Mucosa of descending colon (tissue), 3 donors: ENCODE measurements at regions not wholly inside any gene's neighbourhood (a gene's known extent, or its start where the extent isn't known, plus 50 kb on each side); places are given as distances from the start of the nearest gene placed in this dataset.

Source experiments
- ATAC-seq: fragments of 200-7000 bp; cut with Tn5 transposase; one replicate; pipeline ENCODE4 v1.9.1; 2020; ENCODE audit warnings: mild to moderate bottlenecking, moderate library complexity
- DNase-seq, 3 donors: peaks; one replicate each; pipeline ENCODE4 v3.0.0-alpha.2; 2020
- H3K36me3 ChIP-seq: fragments of 200-600 bp; one replicate; pipeline ENCODE4 v1.8.0; 2021; ENCODE audit warnings: low read depth, mild to moderate bottlenecking
- H3K4me1 ChIP-seq: fragments of 200-600 bp; one replicate; pipeline ENCODE4 v1.8.0; 2021; ENCODE audit warnings: low read depth, mild to moderate bottlenecking
- H3K4me3 ChIP-seq: fragments of 200-600 bp; one replicate; pipeline ENCODE4 v1.8.0; 2021; ENCODE audit warnings: mild to moderate bottlenecking
- H3K9me3 ChIP-seq: fragments of 200-600 bp; one replicate; pipeline ENCODE4 v1.8.0; 2021; ENCODE audit warnings: mild to moderate bottlenecking
- intact Hi-C, 2 donors: fragments of 100-400 bp; cut with DNase I in 1 of 2; cut with micrococcal nuclease in 1 of 2; formaldehyde crosslinking; loops; one replicate each; pipeline versions ENCODE4 v1.11.0 to v1.11.1; 2022; cut with DNase I, micrococcal nuclease
- TF ChIP-seq, protein P1 (sequence below): fragments of 200-600 bp; IDR thresholded peaks from one replicate; pipeline ENCODE4 v1.8.0; 2022; ENCODE audit warnings: antibody characterized with exemption, mild to moderate bottlenecking
- donor health status: DM: no; HTN: no; CAD: no; lungs with moderate emphysema.
- donor health status: DM: no; HTN: no; CAD: no.
- donor health status: DM: no; HTN: yes; CAD: no.

DNA sequence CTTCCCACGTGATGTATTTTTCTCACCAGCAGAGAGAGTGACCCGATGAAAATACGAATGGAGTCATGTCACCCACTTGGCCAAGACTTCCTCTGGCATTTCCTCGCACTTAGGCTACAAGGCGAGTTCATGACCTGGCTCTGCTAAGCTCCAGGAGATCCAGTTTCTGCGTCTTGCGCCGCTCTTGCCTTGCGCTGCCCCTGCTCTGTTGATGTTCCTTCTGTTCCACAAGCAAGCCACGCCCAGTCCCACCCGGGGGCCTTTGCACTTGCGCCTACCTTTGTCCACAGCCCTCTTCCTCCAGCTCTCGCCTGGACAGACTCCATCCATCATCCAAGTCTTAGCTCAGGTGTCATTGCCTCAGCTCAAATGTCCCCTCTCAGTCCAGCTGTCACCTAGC is 116.3 kb upstream of the SHH start:
- Histone ChIP-seq H3K36me3 (no peaks in the 10 kb centered on the region), H3K9me3 (no peaks in the 10 kb centered on the region), H3K4me1 (no peaks in the 10 kb centered on the region), H3K4me3 (no peak overlapping the region)
- ATAC-seq (no peak), DNase-seq (no peak)
- TF ChIP-seq, protein P1, sequence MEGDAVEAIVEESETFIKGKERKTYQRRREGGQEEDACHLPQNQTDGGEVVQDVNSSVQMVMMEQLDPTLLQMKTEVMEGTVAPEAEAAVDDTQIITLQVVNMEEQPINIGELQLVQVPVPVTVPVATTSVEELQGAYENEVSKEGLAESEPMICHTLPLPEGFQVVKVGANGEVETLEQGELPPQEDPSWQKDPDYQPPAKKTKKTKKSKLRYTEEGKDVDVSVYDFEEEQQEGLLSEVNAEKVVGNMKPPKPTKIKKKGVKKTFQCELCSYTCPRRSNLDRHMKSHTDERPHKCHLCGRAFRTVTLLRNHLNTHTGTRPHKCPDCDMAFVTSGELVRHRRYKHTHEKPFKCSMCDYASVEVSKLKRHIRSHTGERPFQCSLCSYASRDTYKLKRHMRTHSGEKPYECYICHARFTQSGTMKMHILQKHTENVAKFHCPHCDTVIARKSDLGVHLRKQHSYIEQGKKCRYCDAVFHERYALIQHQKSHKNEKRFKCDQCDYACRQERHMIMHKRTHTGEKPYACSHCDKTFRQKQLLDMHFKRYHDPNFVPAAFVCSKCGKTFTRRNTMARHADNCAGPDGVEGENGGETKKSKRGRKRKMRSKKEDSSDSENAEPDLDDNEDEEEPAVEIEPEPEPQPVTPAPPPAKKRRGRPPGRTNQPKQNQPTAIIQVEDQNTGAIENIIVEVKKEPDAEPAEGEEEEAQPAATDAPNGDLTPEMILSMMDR, result no peak
- intact Hi-C loops, result no loop called here

DNA sequence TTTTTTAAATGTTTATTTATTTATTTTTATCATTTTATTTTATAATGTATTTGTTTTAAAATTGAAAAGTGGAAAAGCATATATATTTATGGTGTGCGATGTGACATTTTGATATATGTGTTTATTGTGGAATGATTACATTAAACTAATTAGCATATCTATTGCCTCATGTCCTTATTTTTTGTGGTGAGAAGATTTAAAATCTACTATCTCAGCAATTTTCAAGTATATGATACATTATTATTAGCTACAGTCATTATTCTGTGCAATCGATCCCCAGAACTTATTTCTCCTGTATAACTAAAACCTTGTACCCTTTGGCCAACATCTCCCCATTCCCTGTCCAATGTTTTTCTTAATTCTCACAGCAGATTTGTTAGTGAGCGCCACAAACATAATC is 115.6 kb upstream of the SHH start:
- H3K36me3 ChIP-seq, result no peaks in the 10 kb centered on the region
- H3K4me1 ChIP-seq, result no peaks in the 10 kb centered on the region
- DNase-seq, result no peak
- intact Hi-C loops, result no loop called here
- no peak for ATAC-seq
- H3K9me3 ChIP-seq, result no peaks in the 10 kb centered on the region
- TF ChIP-seq, protein P1, result no peak
- H3K4me3 ChIP-seq, result no peak overlapping the region

DNA sequence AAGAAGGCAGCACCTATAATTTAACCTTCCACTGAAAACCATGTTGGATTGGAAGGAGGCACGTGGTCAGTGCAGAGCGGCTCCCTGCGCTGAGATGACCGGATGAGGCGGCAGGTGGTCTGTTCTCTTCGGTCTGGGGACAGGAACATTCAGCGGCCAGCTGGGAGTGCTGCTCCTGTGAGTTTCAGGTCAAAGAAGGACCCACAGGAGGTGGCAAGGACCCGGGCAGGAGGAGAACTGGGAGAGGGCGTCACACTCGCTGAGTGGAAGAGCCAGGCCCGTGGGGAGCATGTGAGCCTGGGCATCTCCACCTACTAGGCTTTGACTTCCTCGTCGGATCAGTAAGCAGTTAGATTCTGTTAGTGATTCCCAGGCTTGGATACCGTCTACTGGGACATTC is 113.4 kb upstream of the SHH start:
- DNase-seq (no peak), ATAC-seq (no peak)
- Histone ChIP-seq H3K4me1 (peaks cover 5% of the 10 kb centered on the region), H3K36me3 (no peaks in the 10 kb centered on the region), H3K4me3 (no peak overlapping the region), H3K9me3 (no peaks in the 10 kb centered on the region)
- intact Hi-C loops, result no loop called here
- TF ChIP-seq, protein P1, result no peak

DNA sequence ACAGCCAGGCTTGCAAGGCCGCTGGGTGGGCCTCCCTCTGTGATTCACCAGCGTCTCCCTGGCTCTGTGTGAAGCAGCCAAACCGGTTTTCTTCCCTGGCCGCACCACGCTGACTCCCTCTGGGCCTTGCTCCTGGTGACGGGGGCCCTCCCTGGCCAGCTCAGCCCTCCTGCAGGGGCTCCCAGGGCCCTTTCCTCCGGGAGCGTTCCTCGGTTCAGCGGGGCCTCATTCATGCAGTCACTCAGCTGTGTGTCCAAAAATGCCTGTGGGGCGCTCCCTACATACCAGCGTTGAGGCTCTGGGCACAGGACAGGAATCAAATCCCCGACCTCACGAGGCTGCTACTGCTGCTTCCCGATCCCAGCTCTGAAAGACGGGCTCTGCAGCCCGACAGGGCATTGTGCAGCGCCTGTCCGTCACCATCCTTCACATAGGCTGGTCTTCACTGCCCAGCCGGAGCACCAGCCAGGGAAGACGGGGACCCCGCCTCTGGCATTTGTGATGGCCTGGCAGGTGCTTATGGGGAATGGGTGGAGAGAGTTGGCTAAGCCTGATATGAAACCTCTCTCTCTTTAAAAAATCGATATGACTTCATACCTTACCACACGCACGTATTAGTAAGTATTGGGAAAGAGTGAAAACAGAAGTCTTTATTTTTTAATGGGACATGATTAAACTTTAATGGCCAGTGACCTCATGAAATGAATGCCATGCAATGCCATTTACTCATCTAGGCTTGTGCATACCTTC is 110.0 kb upstream of the SHH start:
- no peaks in the 10 kb centered on the region for H3K36me3 ChIP-seq
- H3K9me3 ChIP-seq, result no peaks in the 10 kb centered on the region
- intact Hi-C loops, result no loop called here
- TF ChIP-seq, protein P1, result no peak
- ATAC-seq (peak; percentile 85), DNase-seq (peak; percentile 73 to 78 (median 77))
- H3K4me3 ChIP-seq, result no peak overlapping the region
- H3K4me1 ChIP-seq, result peaks cover 11% of the 10 kb centered on the region

DNA sequence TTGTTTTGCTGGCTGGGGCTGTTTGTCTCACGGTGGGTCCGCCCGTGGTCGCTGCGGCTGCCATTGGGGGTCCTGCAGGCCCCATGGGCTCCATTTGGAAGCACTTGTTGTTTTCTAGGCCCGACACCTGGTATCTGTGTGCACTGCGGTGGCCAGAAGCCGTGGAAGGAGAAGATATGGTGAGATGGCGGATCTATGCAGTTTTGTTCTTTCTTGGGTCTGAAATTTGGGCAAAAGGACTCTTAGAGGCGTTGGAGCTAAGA is 109.5 kb upstream of the SHH start:
- ATAC-seq (no peak), DNase-seq (no peak)
- no peak overlapping the region for H3K4me3 ChIP-seq
- TF ChIP-seq, protein P1, result no peak
- H3K36me3 ChIP-seq, result no peaks in the 10 kb centered on the region
- H3K9me3 ChIP-seq, result no peaks in the 10 kb centered on the region
- H3K4me1 ChIP-seq, result peaks cover 11% of the 10 kb centered on the region
- intact Hi-C loops, result no loop called here
